Thymus (tissue), 11 donors: ENCODE measurements at regions not wholly inside any gene's neighbourhood (a gene's known extent, or its start where the extent isn't known, plus 50 kb on each side); places are given as distances from the start of the nearest gene placed in this dataset.

Experiments used
- DNase-seq, 9 donors: peaks; one replicate each; pipeline ENCODE4 v3.0.0-alpha.2; 2013; ENCODE audit warnings: low spot score in 9 of 9, low read depth in 6 of 9, missing footprints in 1 of 9
- H3K27ac ChIP-seq, 2 donors: one replicate each; pipeline ENCODE4 v1.5.1; 2013; ENCODE audit warnings: control low read depth in 1 of 2, low read depth in 1 of 2, low read length in 1 of 2, mild to moderate bottlenecking in 1 of 2, moderate library complexity in 1 of 2
- H3K27me3 ChIP-seq, 2 donors: one replicate each; pipeline ENCODE4 v1.5.1; 2013; ENCODE audit warnings: low read length in 1 of 2; ENCODE audit not compliant: control insufficient read depth in 2 of 2, insufficient read depth in 1 of 2
- H3K36me3 ChIP-seq, 2 donors: one replicate each; pipeline ENCODE4 v1.5.1; 2013; ENCODE audit warnings: low read length in 1 of 2, mild to moderate bottlenecking in 1 of 2, moderate library complexity in 1 of 2; ENCODE audit not compliant: control insufficient read depth in 2 of 2, insufficient read depth in 2 of 2
- H3K4me1 ChIP-seq, 2 donors: one replicate each; pipeline ENCODE4 v1.5.1; 2013; ENCODE audit warnings: low read length in 2 of 2; ENCODE audit not compliant: control insufficient read depth in 2 of 2, insufficient read depth in 2 of 2
- H3K4me3 ChIP-seq, 2 donors: one replicate each; pipeline ENCODE4 v1.5.1; 2013; ENCODE audit warnings: low read length in 2 of 2, control low read depth in 1 of 2, mild to moderate bottlenecking in 1 of 2
- H3K9me3 ChIP-seq, 2 donors: one replicate each; pipeline ENCODE4 v1.5.1; 2013; ENCODE audit warnings: low read length in 1 of 2, mild to moderate bottlenecking in 1 of 2; ENCODE audit not compliant: control insufficient read depth in 2 of 2, insufficient read depth in 1 of 2
- WGBS: extraction: QIAGEN DNeasy Blood & Tissue Kit; methylation state at CpG from one replicate; pipeline ENCODE4 v1.1.7; 2013; 5-methylcytosine and 5-hydroxymethylcytosine counted together
- donor health status: healthy.

DNA sequence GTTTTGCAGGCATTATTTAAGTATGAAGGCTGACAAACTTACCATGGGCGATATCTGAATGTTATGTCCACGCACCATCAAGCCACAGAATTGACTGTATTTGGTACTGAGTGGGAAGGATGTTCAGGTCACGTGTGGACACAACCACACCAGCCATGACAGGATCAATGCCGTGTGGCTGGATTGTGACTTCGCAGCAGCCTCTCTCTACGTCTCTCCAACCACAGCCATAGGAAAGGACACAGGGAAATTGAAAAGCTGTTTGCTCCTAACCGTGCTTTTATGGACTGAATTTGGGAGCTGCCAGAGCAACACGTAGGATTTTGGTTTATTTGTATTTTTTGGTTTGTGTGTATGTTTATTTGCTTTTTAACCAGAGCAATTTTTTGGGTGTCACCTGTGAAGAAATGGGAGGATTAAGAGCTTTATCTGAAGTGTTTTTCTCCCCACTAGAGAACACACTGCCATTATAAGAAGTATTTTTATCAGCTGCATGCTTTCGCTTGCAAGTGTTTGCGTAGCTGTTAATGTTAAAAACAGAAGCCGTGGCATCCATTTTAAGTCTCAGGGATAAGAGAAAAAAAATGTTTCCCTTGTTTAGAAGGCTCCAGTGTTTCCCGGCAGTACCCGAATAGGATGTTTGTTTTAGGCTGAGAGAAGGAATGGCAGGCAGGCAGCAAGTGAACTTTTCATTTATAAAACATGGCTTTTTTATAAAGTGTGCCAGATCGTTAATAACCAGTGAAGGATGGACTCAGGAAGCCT, 401.1 kb upstream of the NFE2L3 start:
- 95% methylated on average over 14 of the region's 14 CpGs for WGBS
- Histone ChIP-seq H3K36me3 (no peaks in the 10 kb centered on the region), H3K9me3 (no peaks in the 10 kb centered on the region), H3K4me1 (peaks cover 0 to 3% of the 10 kb centered on the region in 2 donors), H3K27me3 (no peaks in the 10 kb centered on the region), H3K4me3 (no peak overlapping the region), H3K27ac (no peak overlapping the region)
- DNase-seq: no peak

DNA sequence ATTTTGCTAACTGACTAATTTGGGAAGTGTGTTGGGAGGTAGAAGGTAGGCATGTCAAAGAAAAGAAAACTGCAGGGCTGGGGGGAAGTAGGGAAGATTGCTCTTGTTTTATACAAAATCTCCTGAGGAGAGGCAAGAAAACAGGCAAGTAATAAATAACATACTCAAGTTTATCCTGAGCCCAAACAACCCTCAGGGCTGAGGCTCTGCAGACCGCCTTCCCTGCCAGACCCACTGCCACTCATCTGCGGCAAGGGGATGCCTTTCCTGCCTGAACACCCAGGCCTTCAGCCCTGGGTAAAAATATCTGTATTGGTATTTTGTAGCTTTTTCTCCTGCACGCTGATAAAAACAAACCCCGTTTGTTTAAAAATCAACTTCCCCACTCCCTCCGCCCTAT, 399.8 kb upstream of the NFE2L3 start:
- 95% methylated on average over 5 of the region's 5 CpGs for WGBS
- no peak for DNase-seq
- Histone ChIP-seq H3K4me1 (peaks cover 0 to 3% of the 10 kb centered on the region in 2 donors), H3K9me3 (no peaks in the 10 kb centered on the region), H3K4me3 (no peak overlapping the region), H3K36me3 (no peaks in the 10 kb centered on the region), H3K27me3 (no peaks in the 10 kb centered on the region), H3K27ac (no peak overlapping the region)

DNA sequence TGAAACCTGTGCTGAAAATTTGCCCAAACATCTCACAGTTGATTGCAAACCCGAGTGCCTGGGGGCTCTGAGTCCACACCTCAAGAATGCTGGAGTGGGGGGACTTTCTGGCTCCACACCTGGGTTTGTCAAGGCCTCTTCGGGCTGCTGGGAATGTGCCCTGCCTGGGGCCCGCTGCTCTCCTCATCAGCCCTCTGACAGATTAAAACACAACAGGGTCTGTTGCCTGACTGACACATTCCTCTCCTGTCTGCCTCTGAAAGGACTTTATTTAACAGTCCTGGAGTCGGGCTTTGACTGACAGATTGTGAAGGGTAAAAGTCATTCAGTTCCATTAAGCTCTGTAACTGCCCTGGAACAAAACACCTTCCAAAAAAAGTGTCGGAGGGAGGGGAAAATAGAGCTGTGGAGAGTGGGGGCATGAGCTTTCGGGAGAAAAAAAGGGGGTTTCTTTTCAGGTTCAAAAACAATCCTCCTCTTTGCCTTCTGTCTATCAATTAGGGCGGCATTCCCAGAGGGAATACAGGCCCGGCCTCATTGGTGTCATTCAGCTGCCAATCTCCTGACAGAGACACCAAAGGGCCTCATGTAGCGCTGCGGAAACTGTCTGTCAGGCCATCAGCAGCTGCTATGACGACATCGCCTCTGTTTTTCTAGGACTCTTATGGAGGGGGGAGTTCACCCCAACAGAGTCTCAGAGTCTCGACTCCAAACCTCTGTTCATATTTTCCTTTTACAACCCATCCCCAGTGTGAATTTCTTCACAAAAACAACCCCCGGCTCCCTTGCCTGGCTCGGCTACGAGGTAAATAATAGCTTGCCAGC, 398.8 kb upstream of the NFE2L3 start:
- no peaks in the 10 kb centered on the region for H3K9me3 ChIP-seq
- H3K4me3 ChIP-seq: no peak overlapping the region
- H3K36me3 ChIP-seq: no peaks in the 10 kb centered on the region
- no peak for DNase-seq
- H3K27ac ChIP-seq: peak overlapping the region in 1 of 2 donors; percentile 25
- 93% methylated on average over 16 of the region's 16 CpGs for whole genome bisulfite sequencing
- H3K4me1 ChIP-seq: peaks cover 0 to 3% of the 10 kb centered on the region in 2 donors
- H3K27me3 ChIP-seq: no peaks in the 10 kb centered on the region

DNA sequence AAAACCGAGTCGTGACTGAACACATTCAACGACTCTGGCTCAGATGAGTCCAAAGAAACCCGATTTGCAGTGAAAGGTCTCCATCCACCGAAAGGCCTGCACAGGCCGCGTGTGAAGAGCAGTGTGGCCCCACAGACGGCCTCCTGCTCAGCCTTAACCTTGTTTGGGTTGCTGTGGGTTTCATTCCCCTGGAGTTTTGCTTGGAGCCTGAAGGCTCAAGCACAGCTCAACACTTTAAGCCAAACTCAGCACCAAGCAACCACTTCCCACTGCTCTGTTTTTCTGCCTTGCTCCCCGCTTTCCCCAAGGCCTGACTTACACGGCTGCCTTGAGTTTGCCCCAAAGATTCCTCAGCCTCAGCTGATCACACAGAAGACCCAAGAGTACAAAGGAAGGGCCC, 398.2 kb upstream of the NFE2L3 start:
- no peaks in the 10 kb centered on the region for H3K27me3 ChIP-seq

DNA sequence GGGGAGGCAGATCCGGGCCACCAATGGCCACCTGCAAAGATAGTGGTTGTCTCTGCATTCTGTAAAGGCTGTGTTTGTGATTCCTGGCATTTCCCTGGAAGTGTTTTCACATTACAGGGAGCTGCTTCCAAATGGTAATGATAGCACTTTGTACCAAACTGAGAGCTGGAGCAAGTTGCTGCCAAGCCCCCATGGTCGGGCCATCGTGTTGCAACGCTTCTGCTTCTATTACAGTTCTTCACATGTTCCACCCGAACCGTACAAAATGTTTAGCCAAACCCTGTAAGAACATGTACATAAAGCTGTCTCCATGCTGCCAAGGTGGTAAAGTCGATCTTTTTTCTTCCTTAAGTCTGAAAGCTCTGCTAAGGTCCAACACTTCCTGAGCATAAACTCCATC, 397.7 kb upstream of the NFE2L3 start:
- no peaks in the 10 kb centered on the region for H3K9me3 ChIP-seq
- DNase-seq: no peak
- H3K4me1 ChIP-seq: peaks cover 0 to 3% of the 10 kb centered on the region in 2 donors

More for the DNA sequence above, 398.2 kb upstream of the NFE2L3 start:
- H3K4me1 ChIP-seq: peaks cover 0 to 3% of the 10 kb centered on the region in 2 donors
- 94% methylated on average over 10 of the region's 10 CpGs for WGBS
- H3K9me3 ChIP-seq: no peaks in the 10 kb centered on the region
- no peak for DNase-seq
- H3K36me3 ChIP-seq: no peaks in the 10 kb centered on the region
- H3K4me3 ChIP-seq: no peak overlapping the region
- peak overlapping the region in 1 of 2 donors; percentile 77 for H3K27ac ChIP-seq

DNA sequence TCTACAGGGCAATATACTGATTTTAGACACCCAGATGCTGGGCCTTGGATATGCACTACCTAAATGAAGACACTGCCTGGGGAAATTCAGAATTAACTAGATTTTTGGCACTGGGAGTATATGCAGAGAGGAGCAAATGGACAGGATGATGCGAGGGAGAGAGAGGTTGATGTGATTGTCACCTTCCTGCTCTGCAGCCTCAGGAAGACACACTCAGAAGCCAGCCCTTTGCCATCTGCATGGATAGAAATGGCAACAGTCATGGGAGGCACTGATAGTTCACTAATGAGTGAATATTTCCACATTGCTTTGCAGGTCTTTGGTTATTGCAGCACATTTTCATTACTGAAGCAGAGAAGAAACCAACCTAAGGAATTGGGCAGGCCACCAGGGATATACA, 397.2 kb upstream of the NFE2L3 start:
- H3K4me3 ChIP-seq: no peak overlapping the region
- DNase-seq: no peak
- no peaks in the 10 kb centered on the region for H3K9me3 ChIP-seq
- H3K27me3 ChIP-seq: no peaks in the 10 kb centered on the region
- H3K36me3 ChIP-seq: no peaks in the 10 kb centered on the region
- H3K4me1 ChIP-seq: peaks cover 0 to 3% of the 10 kb centered on the region in 2 donors
- H3K27ac ChIP-seq: no peak overlapping the region
- WGBS: 93% methylated on average over 1 of the region's 1 CpG

More for the DNA sequence above, 397.7 kb upstream of the NFE2L3 start:
- Histone ChIP-seq H3K36me3 (no peaks in the 10 kb centered on the region), H3K27ac (peak overlapping the region in 1 of 2 donors; percentile 77), H3K4me3 (no peak overlapping the region), H3K27me3 (no peaks in the 10 kb centered on the region)
- 95% methylated on average over 7 of the region's 7 CpGs for WGBS

DNA sequence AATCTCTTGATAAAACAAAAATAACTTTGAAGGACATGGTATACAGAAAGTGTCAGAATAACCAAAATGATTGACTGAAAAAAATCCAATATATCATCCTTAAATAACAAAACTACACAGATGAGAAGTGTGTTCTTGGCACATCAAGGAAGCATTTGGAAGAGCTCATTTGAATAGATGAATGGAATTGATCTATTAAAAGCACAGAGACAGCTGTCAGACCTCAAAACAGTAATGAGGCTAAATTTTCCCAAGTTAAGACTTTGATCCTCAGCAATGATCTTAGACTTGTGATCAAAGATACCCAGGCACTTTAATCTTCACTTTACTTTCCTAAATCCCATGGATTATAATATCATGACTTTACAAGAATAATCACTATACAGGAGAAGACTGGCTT, 395.4 kb upstream of the NFE2L3 start:
- no peaks in the 10 kb centered on the region for H3K36me3 ChIP-seq
- H3K4me1 ChIP-seq: peaks cover 0 to 3% of the 10 kb centered on the region in 2 donors
- no peaks in the 10 kb centered on the region for H3K27me3 ChIP-seq
- no peaks in the 10 kb centered on the region for H3K9me3 ChIP-seq
- no peak overlapping the region for H3K4me3 ChIP-seq
- DNase-seq: no peak
- H3K27ac ChIP-seq: no peak overlapping the region

DNA sequence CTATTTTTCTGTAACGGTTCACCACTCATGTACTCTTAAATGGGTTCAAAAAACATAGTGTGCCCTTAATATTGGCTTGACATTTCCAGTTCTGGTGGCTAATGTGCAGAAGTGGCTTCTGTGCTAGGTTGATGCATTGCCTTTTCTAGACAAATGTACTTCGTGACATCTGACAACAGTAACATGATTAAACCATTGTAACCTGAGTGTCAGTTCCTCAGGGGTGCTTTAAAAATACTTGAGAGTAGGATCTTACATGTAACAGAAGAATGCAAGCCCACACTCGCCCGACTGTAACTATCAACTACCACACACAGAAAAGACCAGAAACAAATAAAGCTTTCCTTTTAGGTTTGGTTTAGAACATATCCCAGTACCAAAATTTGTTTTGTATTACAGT, 393.4 kb upstream of the NFE2L3 start:
- Histone ChIP-seq H3K36me3 (no peaks in the 10 kb centered on the region), H3K4me3 (no peak overlapping the region), H3K27me3 (no peaks in the 10 kb centered on the region), H3K9me3 (no peaks in the 10 kb centered on the region), H3K4me1 (peaks cover 0 to under 1% of the 10 kb centered on the region in 2 donors), H3K27ac (no peak overlapping the region)
- no peak for DNase-seq
- 94% methylated on average over 4 of the region's 4 CpGs for WGBS

DNA sequence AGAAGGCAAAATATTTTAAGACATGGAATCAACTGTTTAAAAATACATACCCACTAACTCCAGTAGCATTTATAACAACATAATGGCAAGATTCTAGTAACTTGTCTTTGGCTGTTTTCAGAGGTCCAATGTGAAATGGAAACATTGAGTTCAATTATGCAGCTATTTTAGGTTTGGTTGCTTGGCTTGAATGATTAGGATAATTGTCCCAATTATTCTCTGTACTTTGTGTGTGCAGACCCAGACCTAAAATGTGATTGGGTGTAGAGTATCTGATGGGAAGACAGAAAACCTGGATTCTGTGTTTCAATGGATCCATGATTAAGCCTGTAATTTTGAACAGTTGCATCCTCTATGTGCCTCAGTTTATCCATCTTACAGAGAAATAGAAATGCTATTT, 392.7 kb upstream of the NFE2L3 start:
- no peaks in the 10 kb centered on the region for H3K27me3 ChIP-seq
- no peaks in the 10 kb centered on the region for H3K4me1 ChIP-seq
- no peaks in the 10 kb centered on the region for H3K9me3 ChIP-seq
- no peak overlapping the region for H3K27ac ChIP-seq
- no peaks in the 10 kb centered on the region for H3K36me3 ChIP-seq
- DNase-seq: no peak
- H3K4me3 ChIP-seq: no peak overlapping the region
